HL-60 (cell line): ENCODE measurements at regions not wholly inside any gene's neighbourhood (a gene's known extent, or its start where the extent isn't known, plus 50 kb on each side); places are given as distances from the start of the nearest gene placed in this dataset.

Experiments
- DNase-seq, 2 experiments: peaks; one replicate each; pipeline ENCODE4 v3.0.0-alpha.2; 2010 to 2020; ENCODE audit warnings: low read depth in 1 of 2, low spot score in 1 of 2
- H3K27ac ChIP-seq: fragments of 250-450 bp; sonication (Bioruptor Pico); replicated peaks from 2 replicates; pipeline ENCODE4 v1.5.1; 2020; ENCODE audit warnings: mild to moderate bottlenecking, moderate library complexity
- H3K27me3 ChIP-seq: fragments of 250-450 bp; sonication (Bioruptor Pico); 2 replicates; pipeline ENCODE4 v1.5.1; 2021; ENCODE audit warnings: mild to moderate bottlenecking, moderate library complexity; ENCODE audit not compliant: insufficient read depth, poor library complexity, severe bottlenecking
- H3K4me3 ChIP-seq: replicated peaks from 2 replicates; pipeline ENCODE4 v1.5.1; 2011; ENCODE audit warnings: mild to moderate bottlenecking, control low read depth, low read length; ENCODE audit not compliant: insufficient read depth
- CTCF ChIP-seq: IDR thresholded peaks from one replicate; pipeline ENCODE4 v1.5.1; 2011; ENCODE audit warnings: low read length, control low read depth, inconsistent platforms; ENCODE audit not compliant: insufficient read depth
- GABPA ChIP-seq: IDR thresholded peaks from 2 replicates; pipeline ENCODE4 v1.6.1; 2012; ENCODE audit warnings: low read depth
- POLR2AphosphoS5 ChIP-seq: IDR thresholded peaks from 2 replicates; pipeline ENCODE4 v1.6.1; 2012; ENCODE audit warnings: low read depth
- REST ChIP-seq: IDR thresholded peaks from 2 replicates; pipeline ENCODE4 v1.6.1; 2012; ENCODE audit warnings: low read depth; ENCODE audit not compliant: insufficient replicate concordance
- SPI1 ChIP-seq: IDR thresholded peaks from 2 replicates; pipeline ENCODE4 v1.6.1; 2012; ENCODE audit warnings: low read depth, mild to moderate bottlenecking, borderline replicate concordance

- Histone ChIP-seq H3K27ac (no peak overlapping the region), H3K27me3 (no peaks in the 10 kb centered on the region), H3K4me3 (no peak overlapping the region)
- TF ChIP-seq GABPA (no peak), REST (no peak), CTCF (no peak), SPI1 (no peak), POLR2AphosphoS5 (no peak)
- DNase-seq: no peak
Measured at GRCh38 chrX:20529711-20530110, 263.0 kb upstream of the RPS6KA3 start.

- Histone ChIP-seq H3K4me3 (no peak overlapping the region), H3K27ac (no peak overlapping the region), H3K27me3 (no peaks in the 10 kb centered on the region)
- DNase-seq: no peak
- TF ChIP-seq REST (no peak), CTCF (no peak), GABPA (no peak), SPI1 (no peak), POLR2AphosphoS5 (no peak)
Measured at GRCh38 chrX:20529301-20529700, 262.6 kb upstream of the RPS6KA3 start.

GRCh38 chrX:20527558-20528011 is 260.9 kb upstream of the RPS6KA3 start:
- no peak for DNase-seq
- H3K27me3 ChIP-seq: no peaks in the 10 kb centered on the region
- no peak for TF ChIP-seq CTCF
- TF ChIP-seq REST: no peak
- no peak for TF ChIP-seq GABPA
- TF ChIP-seq SPI1: no peak
- TF ChIP-seq POLR2AphosphoS5: no peak
- H3K4me3 ChIP-seq: no peak overlapping the region
- no peak overlapping the region for H3K27ac ChIP-seq
